H9 (cell line): ENCODE measurements at regions not wholly inside any gene's neighbourhood (a gene's known extent, or its start where the extent isn't known, plus 50 kb on each side); places are given as distances from the start of the nearest gene placed in this dataset.

ENCODE experiments used
- DNase-seq: peaks from one replicate; pipeline ENCODE4 v3.0.0-alpha.2; 2017
- H2AFZ ChIP-seq: one replicate; pipeline ENCODE4 v1.6.1; 2013; ENCODE audit warnings: mild to moderate bottlenecking, low read length, control low read depth, moderate library complexity
- H2AK5ac ChIP-seq: 2 replicates; pipeline ENCODE4 v1.6.1; 2013; ENCODE audit warnings: low read length, control low read depth, mixed read lengths; ENCODE audit not compliant: insufficient read length
- H2BK120ac ChIP-seq: one replicate; pipeline ENCODE4 v1.6.1; 2013; ENCODE audit warnings: low read depth, mild to moderate bottlenecking, low read length, control low read depth, inconsistent platforms; ENCODE audit not compliant: poor library complexity, severe bottlenecking
- H2BK12ac ChIP-seq: 2 replicates; pipeline ENCODE4 v1.6.1; 2013; ENCODE audit warnings: low read length, control low read depth, mixed read lengths, low read depth; ENCODE audit not compliant: insufficient read length
- H2BK15ac ChIP-seq: 2 replicates; pipeline ENCODE4 v1.6.1; 2013; ENCODE audit warnings: low read depth, low read length, control low read depth
- H2BK20ac ChIP-seq: one replicate; pipeline ENCODE4 v1.6.1; 2013; ENCODE audit warnings: low read depth, mild to moderate bottlenecking, low read length, control low read depth, inconsistent platforms; ENCODE audit not compliant: poor library complexity, severe bottlenecking
- H2BK5ac ChIP-seq: 2 replicates; pipeline ENCODE4 v1.6.1; 2013; ENCODE audit warnings: low read length, control low read depth, mixed read lengths; ENCODE audit not compliant: insufficient read length
- H3K14ac ChIP-seq: 2 replicates; pipeline ENCODE4 v1.6.1; 2013; ENCODE audit warnings: low read length, control low read depth; ENCODE audit not compliant: insufficient read depth
- H3K18ac ChIP-seq: 2 replicates; pipeline ENCODE4 v1.6.1; 2013; ENCODE audit warnings: low read depth, mild to moderate bottlenecking, mixed read lengths, low read length, control low read depth; ENCODE audit not compliant: insufficient read length
- H3K23ac ChIP-seq: 2 replicates; pipeline ENCODE4 v1.6.1; 2013; ENCODE audit warnings: low read length, control low read depth, mixed read lengths, low read depth; ENCODE audit not compliant: insufficient read length
- H3K23me2 ChIP-seq: 2 replicates; pipeline ENCODE4 v1.6.1; 2013; ENCODE audit warnings: low read depth, mild to moderate bottlenecking, mixed read lengths, low read length, control low read depth; ENCODE audit not compliant: insufficient read length, poor library complexity, severe bottlenecking
- H3K27ac ChIP-seq: 2 replicates; pipeline ENCODE4 v1.5.1; 2013; ENCODE audit warnings: low read length, control low read depth, mixed read lengths, low read depth; ENCODE audit not compliant: insufficient read length
- H3K27me3 ChIP-seq: 2 replicates; pipeline ENCODE4 v1.6.1; 2013; ENCODE audit warnings: low read length, control low read depth, inconsistent platforms; ENCODE audit not compliant: insufficient read depth
- H3K4ac ChIP-seq: 2 replicates; pipeline ENCODE4 v1.6.1; 2013; ENCODE audit warnings: low read depth, mild to moderate bottlenecking, control low read depth, inconsistent platforms, low read length, moderate library complexity
- H3K4me1 ChIP-seq: 2 replicates; pipeline ENCODE4 v1.6.1; 2013; ENCODE audit warnings: low read length, control low read depth, inconsistent platforms; ENCODE audit not compliant: insufficient read depth
- H3K4me2 ChIP-seq: 2 replicates; pipeline ENCODE4 v1.6.1; 2013; ENCODE audit warnings: low read length, control low read depth, mixed read lengths; ENCODE audit not compliant: insufficient read length, insufficient read depth
- H3K56ac ChIP-seq: 2 replicates; pipeline ENCODE4 v1.6.1; 2013; ENCODE audit warnings: low read depth, mild to moderate bottlenecking, mixed read lengths, low read length, control low read depth; ENCODE audit not compliant: insufficient read length
- H3K79me1 ChIP-seq: 2 replicates; pipeline ENCODE4 v1.6.1; 2013; ENCODE audit warnings: low read depth, mild to moderate bottlenecking, moderate library complexity, low read length, control low read depth, inconsistent platforms; ENCODE audit not compliant: insufficient read depth, poor library complexity, severe bottlenecking
- H3K79me2 ChIP-seq: 2 replicates; pipeline ENCODE4 v1.6.1; 2013; ENCODE audit warnings: low read length, control low read depth, inconsistent platforms; ENCODE audit not compliant: insufficient read depth
- H3K9ac ChIP-seq: 2 replicates; pipeline ENCODE4 v1.6.1; 2013; ENCODE audit warnings: low read length, control low read depth, mixed read lengths; ENCODE audit not compliant: insufficient read length; ENCODE audit errors: extremely low read depth
- H3K9me3 ChIP-seq: one replicate; pipeline ENCODE4 v1.6.1; 2013; ENCODE audit warnings: low read depth, low read length, inconsistent platforms; ENCODE audit not compliant: control insufficient read depth
- H3T11ph ChIP-seq: one replicate; pipeline ENCODE4 v1.6.1; 2013; ENCODE audit warnings: mild to moderate bottlenecking, low read length, control low read depth, inconsistent platforms
- H4K20me1 ChIP-seq: one replicate; pipeline ENCODE4 v1.6.1; 2013; ENCODE audit not compliant: control insufficient read depth, insufficient read length, insufficient read depth
- H4K5ac ChIP-seq: 2 replicates; pipeline ENCODE4 v1.6.1; 2013; ENCODE audit warnings: low read depth, mild to moderate bottlenecking, mixed read lengths, low read length, control low read depth; ENCODE audit not compliant: insufficient read length
- H4K8ac ChIP-seq: replicated peaks from 2 replicates; pipeline ENCODE4 v1.6.1; 2013; ENCODE audit warnings: low read length, control low read depth, mixed read lengths, low read depth; ENCODE audit not compliant: insufficient read length
- H4K91ac ChIP-seq: 2 replicates; pipeline ENCODE4 v1.6.1; 2013; ENCODE audit warnings: low read depth, mild to moderate bottlenecking, moderate library complexity, mixed read lengths, low read length, control low read depth; ENCODE audit not compliant: insufficient read length
- H3K27ac Mint-ChIP-seq, 3 experiments: 2 replicates in 2 of 3; 3 replicates in 1 of 3; pipeline ENCODE4 v1.8.0; 2020 to 2021; ENCODE audit warnings: mixed read lengths in 3 of 3, mild to moderate bottlenecking in 1 of 3, moderate library complexity in 1 of 3
- H3K27me3 Mint-ChIP-seq: 2 replicates; pipeline ENCODE4 v1.8.0; 2021; ENCODE audit warnings: low read depth, mild to moderate bottlenecking, moderate library complexity, mixed read lengths
- H3K36me3 Mint-ChIP-seq, 3 experiments: 2 replicates in 2 of 3; 3 replicates in 1 of 3; pipeline ENCODE4 v1.8.0; 2020 to 2021; ENCODE audit warnings: low read depth in 3 of 3, mixed read lengths in 3 of 3; ENCODE audit not compliant: insufficient read depth in 1 of 3
- H3K4me1 Mint-ChIP-seq, 2 experiments: 2 replicates each; pipeline ENCODE4 v1.8.0; 2020; ENCODE audit warnings: mixed read lengths in 2 of 2
- H3K4me3 Mint-ChIP-seq, 2 experiments: 2 replicates in 1 of 2; 3 replicates in 1 of 2; pipeline ENCODE4 v1.8.0; 2020 to 2021; ENCODE audit warnings: mild to moderate bottlenecking in 2 of 2, mixed read lengths in 2 of 2, moderate library complexity in 1 of 2
- H3K9me3 Mint-ChIP-seq, 2 experiments: 2 replicates in 1 of 2; 3 replicates in 1 of 2; pipeline ENCODE4 v1.8.0; 2020; ENCODE audit warnings: mild to moderate bottlenecking in 2 of 2, mixed read lengths in 2 of 2, moderate library complexity in 1 of 2
- CTCF ChIP-seq: fragments of 200-600 bp; sonication (generic); conservative IDR thresholded peaks from 3 replicates; pipeline ENCODE4 v1.8.0; 2021; ENCODE audit warnings: antibody characterized with exemption, mild to moderate bottlenecking
- WGBS: extraction: QIAGEN DNeasy Blood & Tissue Kit; methylation state at CpG from one replicate; pipeline ENCODE4 v1.1.7; 2013; ENCODE audit warnings: missing lambda C conversion rate, low lambda C conversion rate, mixed read lengths; ENCODE audit not compliant: insufficient read length; ENCODE audit errors: extremely low coverage; 5-methylcytosine and 5-hydroxymethylcytosine counted together

- Histone ChIP-seq H3T11ph (no peak overlapping the region), H4K91ac (no peak overlapping the region), H3K4me2 (no peak overlapping the region), H3K4ac (no peak overlapping the region), H3K23me2 (no peaks in the 10 kb centered on the region), H2AFZ (no peak overlapping the region), H3K18ac (no peak overlapping the region), H3K9ac (no peak overlapping the region), H3K4me1 (no peaks in the 10 kb centered on the region; the same call in 1 of the 2 replicates), H2BK12ac (no peak overlapping the region), H2BK20ac (no peak overlapping the region), H3K23ac (no peak overlapping the region), H2AK5ac (no peak overlapping the region), H3K27ac (no peak overlapping the region), H2BK5ac (no peak overlapping the region), H3K27me3 (no peaks in the 10 kb centered on the region), H4K20me1 (no peaks in the 10 kb centered on the region), H3K79me1 (no peaks in the 10 kb centered on the region), H4K5ac (no peak overlapping the region), H3K9me3 (no peaks in the 10 kb centered on the region), H2BK120ac (peak overlapping the region; percentile 5), H3K56ac (no peak overlapping the region), H3K14ac (no peak overlapping the region), H3K79me2 (no peaks in the 10 kb centered on the region), H4K8ac (no peak overlapping the region), H2BK15ac (no peak overlapping the region)
- no peak for TF ChIP-seq CTCF
- Mint-ChIP-seq H3K27me3 (no peaks in the 10 kb centered on the region), H3K9me3 (no peaks in the 10 kb centered on the region), H3K36me3 (no peaks in the 10 kb centered on the region), H3K4me3 (no peak overlapping the region), H3K4me1 (peaks cover 11 to 27% of the 10 kb centered on the region in 2 experiments), H3K27ac (peak overlapping the region in 1 of 3 experiments; percentile 14; a peak in 1 of 7 replicates)
- no peak for DNase-seq
- WGBS = no CpG with 5 or more reads among the region's 1 CpG
Observed at GRCh38 chr3:159149633-159150032, 347.8 kb downstream of the MFSD1 start.
